SIG-M5 (cell line): ENCODE measurements at regions not wholly inside any gene's neighbourhood (a gene's known extent, or its start where the extent isn't known, plus 50 kb on each side); places are given as distances from the start of the nearest gene placed in this dataset.
"Not testable (repeated sequence)": the region's sequence is repeated elsewhere in the genome, so short reads cannot be mapped to it uniquely, and the experiment has no call there.

Experiments
- DNase-seq: peaks from one replicate; lab custom pipeline; 2025; lab: John Stamatoyannopoulos, UW

GRCh38 chr16:85441189-85441889 is 171.8 kb upstream of the GSE1 start:
- no peak for DNase-seq

- no peak for DNase-seq
Observed at GRCh38 chr16:85441890-85442670, 171.0 kb upstream of the GSE1 start.

GRCh38 chr16:85443116-85443515 is 170.0 kb upstream of the GSE1 start:
- DNase-seq: no peak

GRCh38 chr16:85443531-85443930 is 169.6 kb upstream of the GSE1 start:
- DNase-seq: no peak

- DNase-seq: no peak
Observed at GRCh38 chr16:85445064-85445778, 167.9 kb upstream of the GSE1 start.

GRCh38 chr16:85445779-85446222 is 167.3 kb upstream of the GSE1 start:
- DNase-seq: no peak

GRCh38 chr16:85446951-85447692 is 166.0 kb upstream of the GSE1 start:
- DNase-seq: no peak

GRCh38 chr16:85447693-85448313 is 165.3 kb upstream of the GSE1 start:
- DNase-seq: no peak

- no peak for DNase-seq
Observed at GRCh38 chr16:85448557-85449190, 164.4 kb upstream of the GSE1 start.

- DNase-seq: no peak
Observed at GRCh38 chr16:85449191-85449884, 163.8 kb upstream of the GSE1 start.

GRCh38 chr16:85449885-85450245 is 163.3 kb upstream of the GSE1 start:
- no peak for DNase-seq

- not testable (repeated sequence) for DNase-seq
Observed at GRCh38 chr16:85451142-85451541, 162.0 kb upstream of the GSE1 start.

- DNase-seq: no peak
Observed at GRCh38 chr16:85451641-85452363, 161.3 kb upstream of the GSE1 start.

GRCh38 chr16:85452364-85453193 is 160.5 kb upstream of the GSE1 start:
- no peak for DNase-seq

- DNase-seq: no peak
Observed at GRCh38 chr16:85453194-85453678, 159.9 kb upstream of the GSE1 start.

GRCh38 chr16:85453703-85454102 is 159.4 kb upstream of the GSE1 start:
- DNase-seq: no peak

- no peak for DNase-seq
Observed at GRCh38 chr16:85454171-85454872, 158.8 kb upstream of the GSE1 start.

- no peak for DNase-seq
Observed at GRCh38 chr16:85455534-85455933, 157.6 kb upstream of the GSE1 start.
